MM.1S (cell line): ENCODE measurements at regions not wholly inside any gene's neighbourhood (a gene's known extent, or its start where the extent isn't known, plus 50 kb on each side); places are given as distances from the start of the nearest gene placed in this dataset.

Experiments
- EZH2 ChIP-seq: fragments of 300-600 bp; sonication (generic); optimal IDR thresholded peaks from 2 replicates; pipeline ENCODE3; 2017; ENCODE audit warnings: low read depth, mild to moderate bottlenecking, antibody characterized with exemption, low read length, mixed read lengths
- TF ChIP-seq, protein P1 (sequence below): fragments of 300-600 bp; sonication (generic); IDR thresholded peaks from 2 replicates; pipeline ENCODE4 v1.5.1; 2016; ENCODE audit warnings: antibody characterized with exemption, low read length, mixed read lengths

DNA sequence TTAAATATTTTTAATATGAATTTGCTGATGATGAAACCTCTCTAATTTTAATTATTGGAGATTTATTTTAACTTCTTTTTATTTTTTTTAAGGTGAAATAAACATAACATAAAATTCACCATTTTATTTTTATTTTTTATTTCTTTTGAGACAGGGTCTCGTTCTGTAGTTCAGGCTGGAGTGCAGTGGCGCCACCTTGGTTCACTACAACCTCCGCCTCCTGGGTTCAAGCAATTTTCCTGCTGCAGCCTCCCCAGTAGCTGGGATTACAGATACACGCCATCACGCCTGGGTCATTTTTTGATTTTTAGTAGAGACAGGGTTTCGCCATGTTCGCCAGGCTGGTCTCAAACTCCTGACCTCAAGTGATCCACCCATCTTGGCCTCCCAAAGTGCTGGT, 402.9 kb downstream of the PRR16 start:
- TF ChIP-seq, protein P1, sequence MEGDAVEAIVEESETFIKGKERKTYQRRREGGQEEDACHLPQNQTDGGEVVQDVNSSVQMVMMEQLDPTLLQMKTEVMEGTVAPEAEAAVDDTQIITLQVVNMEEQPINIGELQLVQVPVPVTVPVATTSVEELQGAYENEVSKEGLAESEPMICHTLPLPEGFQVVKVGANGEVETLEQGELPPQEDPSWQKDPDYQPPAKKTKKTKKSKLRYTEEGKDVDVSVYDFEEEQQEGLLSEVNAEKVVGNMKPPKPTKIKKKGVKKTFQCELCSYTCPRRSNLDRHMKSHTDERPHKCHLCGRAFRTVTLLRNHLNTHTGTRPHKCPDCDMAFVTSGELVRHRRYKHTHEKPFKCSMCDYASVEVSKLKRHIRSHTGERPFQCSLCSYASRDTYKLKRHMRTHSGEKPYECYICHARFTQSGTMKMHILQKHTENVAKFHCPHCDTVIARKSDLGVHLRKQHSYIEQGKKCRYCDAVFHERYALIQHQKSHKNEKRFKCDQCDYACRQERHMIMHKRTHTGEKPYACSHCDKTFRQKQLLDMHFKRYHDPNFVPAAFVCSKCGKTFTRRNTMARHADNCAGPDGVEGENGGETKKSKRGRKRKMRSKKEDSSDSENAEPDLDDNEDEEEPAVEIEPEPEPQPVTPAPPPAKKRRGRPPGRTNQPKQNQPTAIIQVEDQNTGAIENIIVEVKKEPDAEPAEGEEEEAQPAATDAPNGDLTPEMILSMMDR: no peak
- TF ChIP-seq EZH2: no peak
